ENCODE measurements at regions not wholly inside any gene's neighbourhood (a gene's known extent, or its start where the extent isn't known, plus 50 kb on each side); places are given as distances from the start of the nearest gene placed in this dataset.

DNA sequence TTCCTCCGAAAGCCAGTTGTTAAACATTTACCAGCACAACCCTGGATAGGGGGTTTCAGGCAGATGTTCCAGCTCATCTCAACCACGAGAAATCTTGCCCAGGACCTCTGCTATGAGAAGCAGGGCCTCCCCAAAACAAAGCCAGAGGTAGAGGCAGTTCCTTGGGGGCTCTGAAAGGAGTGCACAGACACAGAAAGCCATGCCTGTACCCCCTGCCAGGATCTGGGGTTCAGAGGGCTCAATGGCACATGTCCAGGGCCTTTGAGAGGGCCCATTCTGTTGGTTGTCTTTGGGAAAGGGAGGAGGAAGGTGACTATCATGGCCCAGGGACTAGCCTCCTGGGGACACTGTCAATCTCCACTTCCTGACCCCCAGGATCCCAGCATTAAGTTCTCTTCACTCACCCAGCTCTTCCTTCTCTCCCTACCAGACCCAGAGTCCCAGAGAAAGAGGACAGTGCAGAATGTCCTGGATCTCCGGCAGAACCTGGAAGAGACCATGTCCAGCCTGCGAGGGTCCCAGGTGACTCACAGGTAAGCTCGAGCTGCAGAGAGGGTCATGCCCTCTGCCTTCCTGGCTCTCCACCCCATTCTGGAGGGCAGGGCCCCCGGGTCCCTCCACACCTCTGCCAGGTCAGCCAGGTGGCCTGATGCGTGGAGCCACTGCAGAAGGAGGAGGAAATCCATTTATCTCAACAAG is 116.4 kb upstream of the IPO9 start:
- Histone ChIP-seq H3K27ac (replicated peaks) (peak overlapping the region; percentile 97), H3K36me3 (no peaks in the 10 kb centered on the region), H3K4me1 (peaks cover 98% of the 10 kb centered on the region), H3K27me3 (ENCODE audit: low read depth) (no peaks in the 10 kb centered on the region), H3K9me3 (replicated peaks) (no peaks in the 10 kb centered on the region), H3K4me3 (no peak overlapping the region)
- TF ChIP-seq, protein P1, sequence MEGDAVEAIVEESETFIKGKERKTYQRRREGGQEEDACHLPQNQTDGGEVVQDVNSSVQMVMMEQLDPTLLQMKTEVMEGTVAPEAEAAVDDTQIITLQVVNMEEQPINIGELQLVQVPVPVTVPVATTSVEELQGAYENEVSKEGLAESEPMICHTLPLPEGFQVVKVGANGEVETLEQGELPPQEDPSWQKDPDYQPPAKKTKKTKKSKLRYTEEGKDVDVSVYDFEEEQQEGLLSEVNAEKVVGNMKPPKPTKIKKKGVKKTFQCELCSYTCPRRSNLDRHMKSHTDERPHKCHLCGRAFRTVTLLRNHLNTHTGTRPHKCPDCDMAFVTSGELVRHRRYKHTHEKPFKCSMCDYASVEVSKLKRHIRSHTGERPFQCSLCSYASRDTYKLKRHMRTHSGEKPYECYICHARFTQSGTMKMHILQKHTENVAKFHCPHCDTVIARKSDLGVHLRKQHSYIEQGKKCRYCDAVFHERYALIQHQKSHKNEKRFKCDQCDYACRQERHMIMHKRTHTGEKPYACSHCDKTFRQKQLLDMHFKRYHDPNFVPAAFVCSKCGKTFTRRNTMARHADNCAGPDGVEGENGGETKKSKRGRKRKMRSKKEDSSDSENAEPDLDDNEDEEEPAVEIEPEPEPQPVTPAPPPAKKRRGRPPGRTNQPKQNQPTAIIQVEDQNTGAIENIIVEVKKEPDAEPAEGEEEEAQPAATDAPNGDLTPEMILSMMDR (IDR thresholded peaks at IDR 0.05; ENCODE audit: borderline replicate concordance): no peak
- intact Hi-C loops (cut with micrococcal nuclease): no loop called here
- no peak for DNase-seq

DNA sequence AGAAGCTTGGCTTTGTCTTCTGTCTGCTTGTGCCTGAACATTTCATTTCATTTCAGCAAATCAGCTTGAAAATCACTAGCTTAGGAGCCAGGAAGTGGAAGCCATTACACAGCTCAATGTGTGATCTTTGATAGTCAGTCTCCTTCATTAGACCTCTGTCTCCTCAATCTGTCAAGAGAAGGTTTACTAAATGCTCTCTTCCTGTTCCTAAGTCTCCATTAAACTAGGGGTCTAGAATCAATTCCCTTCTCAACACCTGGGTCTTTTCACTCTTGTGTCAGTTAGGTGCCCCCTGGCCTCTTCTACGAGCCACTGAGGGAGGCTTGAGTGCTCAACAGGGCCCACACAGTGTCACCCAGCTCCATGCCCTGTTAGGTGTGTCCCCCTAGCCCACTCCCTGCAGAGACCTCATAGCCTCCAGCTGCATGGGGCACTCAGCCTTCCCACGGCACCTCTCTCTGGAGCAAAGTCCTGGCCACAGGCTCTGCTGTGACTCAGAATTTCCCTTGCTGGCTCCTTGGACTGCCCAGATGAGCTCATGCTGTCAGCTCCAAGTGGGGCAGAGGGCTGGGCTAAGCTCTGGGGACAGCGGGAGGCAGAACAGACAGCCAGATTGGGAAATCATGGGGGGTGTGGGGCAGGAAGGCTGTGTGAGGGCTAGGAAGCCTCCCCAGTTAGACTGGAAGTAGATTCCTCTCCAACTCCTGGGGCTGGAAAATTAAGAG is 115.7 kb upstream of the IPO9 start:
- H3K9me3 ChIP-seq (replicated peaks): no peaks in the 10 kb centered on the region
- H3K36me3 ChIP-seq: peaks cover 3% of the 10 kb centered on the region
- H3K4me3 ChIP-seq: no peak overlapping the region
- TF ChIP-seq, protein P1 (IDR thresholded peaks at IDR 0.05; ENCODE audit: borderline replicate concordance): no peak
- peaks cover 98% of the 10 kb centered on the region for H3K4me1 ChIP-seq
- H3K27ac ChIP-seq (replicated peaks): peak overlapping the region; percentile 97
- peak; percentile 93 for DNase-seq
- intact Hi-C loops (cut with micrococcal nuclease): no loop called here
- no peaks in the 10 kb centered on the region for H3K27me3 ChIP-seq (ENCODE audit: low read depth)

DNA sequence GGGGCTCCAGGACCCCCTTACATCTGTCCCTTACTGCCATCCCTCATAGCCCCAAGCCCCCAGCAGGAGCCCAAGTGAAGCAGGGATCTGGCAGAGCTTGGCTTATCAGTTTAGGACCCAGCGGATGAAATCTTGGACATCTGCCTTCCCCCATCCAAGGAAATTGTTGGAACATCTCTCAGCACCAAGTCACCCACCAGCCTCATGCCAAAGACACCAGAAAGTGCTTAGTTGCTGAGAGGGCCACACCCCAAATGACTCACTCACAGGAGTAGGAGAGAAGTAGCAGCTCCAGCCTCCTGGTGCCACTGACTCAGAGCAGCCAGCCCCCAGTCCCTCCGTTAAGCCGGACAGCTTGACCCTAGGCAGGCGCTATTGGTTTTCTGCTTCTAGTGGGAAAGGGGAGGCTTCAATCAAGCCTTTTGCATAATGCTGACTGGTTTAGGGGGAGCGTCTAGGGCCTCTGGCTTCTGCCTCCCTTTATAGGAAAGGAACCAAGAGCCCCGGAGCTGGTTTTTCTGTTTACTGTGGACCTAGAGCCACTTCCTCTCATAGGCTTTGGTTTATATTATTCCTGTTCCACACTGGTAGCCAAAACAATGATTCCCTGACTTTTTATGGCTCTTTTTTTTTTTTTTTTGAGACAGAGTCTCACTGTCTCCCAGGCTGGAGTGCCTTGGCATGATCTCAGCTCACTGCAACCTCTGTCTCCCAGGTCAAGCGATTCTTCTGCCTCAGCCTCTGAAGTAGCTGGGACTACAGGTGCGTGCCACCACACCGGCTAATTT is 114.2 kb upstream of the IPO9 start:
- intact Hi-C loops (cut with micrococcal nuclease): no loop called here
- TF ChIP-seq, protein P1 (IDR thresholded peaks at IDR 0.05; ENCODE audit: borderline replicate concordance): no peak
- H3K36me3 ChIP-seq: peaks cover 12% of the 10 kb centered on the region
- H3K4me3 ChIP-seq: peak overlapping the region; percentile 22
- peaks cover 100% of the 10 kb centered on the region for H3K4me1 ChIP-seq
- no peaks in the 10 kb centered on the region for H3K9me3 ChIP-seq (replicated peaks)
- peak; percentile 68 for DNase-seq
- H3K27me3 ChIP-seq (ENCODE audit: low read depth): no peaks in the 10 kb centered on the region
- H3K27ac ChIP-seq (replicated peaks): peak overlapping the region; percentile 97

DNA sequence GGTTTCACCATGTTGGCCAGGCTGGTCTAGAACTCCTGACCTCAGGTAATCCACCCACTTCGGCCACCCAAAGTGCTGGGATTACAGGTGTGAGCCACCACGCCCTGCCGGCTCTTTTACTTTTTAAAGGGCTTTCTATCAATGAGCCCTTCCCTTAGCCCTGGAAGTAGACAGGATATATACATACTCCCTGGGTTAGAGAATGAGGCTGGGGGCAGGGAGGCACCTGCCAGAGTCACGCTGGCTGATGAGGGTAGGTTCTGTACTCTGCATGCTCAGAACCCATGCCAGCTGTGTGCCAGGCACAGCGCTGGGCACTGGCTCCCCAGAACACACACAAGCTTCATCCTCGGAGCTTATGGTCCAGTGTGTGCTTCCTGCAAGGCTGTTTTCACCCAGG is 113.6 kb upstream of the IPO9 start:
- TF ChIP-seq, protein P1 (IDR thresholded peaks at IDR 0.05; ENCODE audit: borderline replicate concordance): no peak
- Histone ChIP-seq H3K27ac (replicated peaks) (peak overlapping the region; percentile 97), H3K4me3 (peak overlapping the region; percentile 22), H3K4me1 (peaks cover 100% of the 10 kb centered on the region), H3K36me3 (peaks cover 12% of the 10 kb centered on the region), H3K27me3 (ENCODE audit: low read depth) (no peaks in the 10 kb centered on the region), H3K9me3 (replicated peaks) (no peaks in the 10 kb centered on the region)
- intact Hi-C loops (cut with micrococcal nuclease): no loop called here
- no peak for DNase-seq

Measured in left ventricle myocardium inferior (tissue), 1 donor.